ENCODE measurements at regions not wholly inside any gene's neighbourhood (a gene's known extent, or its start where the extent isn't known, plus 50 kb on each side); places are given as distances from the start of the nearest gene placed in this dataset.
"Not testable (repeated sequence)": the region's sequence is repeated elsewhere in the genome, so short reads cannot be mapped to it uniquely, and the experiment has no call there.

DNA sequence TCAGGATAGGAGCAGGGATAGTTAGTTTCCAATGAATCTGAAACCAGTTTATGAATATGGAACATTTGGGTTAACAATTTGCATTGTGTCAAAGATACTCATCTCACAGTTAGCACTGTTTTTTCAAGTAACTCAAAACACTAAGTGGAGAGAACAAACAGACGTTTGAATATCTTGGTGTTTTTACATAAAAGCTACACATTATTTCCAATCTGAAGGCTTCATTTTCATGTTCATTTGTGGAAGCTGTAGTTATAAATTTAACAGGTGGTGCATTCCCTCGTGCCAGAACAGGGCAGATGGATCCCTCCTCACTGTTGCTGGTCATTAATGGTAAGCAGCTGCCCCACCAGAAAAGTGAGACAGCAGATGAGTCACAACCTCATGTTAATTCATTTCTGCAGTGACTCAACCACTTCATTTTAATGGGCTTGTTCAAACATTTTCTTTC, 286.9 kb downstream of the TMX3 start:
- DNase-seq = no peak

DNA sequence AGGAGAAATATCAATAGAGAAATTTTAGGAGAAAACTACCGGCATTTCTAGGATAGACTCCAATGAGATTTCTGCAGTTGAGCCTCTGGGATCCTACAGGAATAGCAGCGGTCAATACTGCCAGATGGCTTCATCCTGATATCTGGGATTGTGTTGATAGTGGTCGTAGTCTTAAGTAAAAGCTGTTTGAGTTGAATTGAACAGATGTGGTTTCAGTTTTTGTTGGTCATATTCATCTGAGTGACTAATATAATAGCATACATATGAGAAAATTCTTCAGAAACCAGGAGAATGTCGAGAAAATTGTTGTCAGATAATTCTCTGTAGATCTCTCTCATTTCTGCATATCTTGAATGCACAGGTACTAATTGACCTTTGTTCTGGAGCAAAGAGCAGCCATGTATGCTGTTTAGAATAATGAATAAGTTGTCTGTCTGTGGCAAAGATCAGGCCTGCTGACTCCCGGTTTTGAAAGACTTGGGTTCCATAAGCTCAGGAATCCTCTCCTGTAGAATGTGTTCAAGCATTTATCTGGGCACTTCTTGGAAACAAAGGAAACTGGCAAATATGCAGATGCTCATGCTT, 288.1 kb downstream of the TMX3 start:
- DNase-seq = no peak

- no peak for DNase-seq
Observed at GRCh38 chr18:68418881-68419280, 296.0 kb downstream of the TMX3 start.

- DNase-seq = no peak
Observed at GRCh38 chr18:68418226-68418868, 296.6 kb downstream of the TMX3 start.

GRCh38 chr18:68417826-68418225, 297.1 kb downstream of the TMX3 start:
- DNase-seq = no peak

GRCh38 chr18:68417166-68417799, 297.6 kb downstream of the TMX3 start:
- no peak for DNase-seq

DNA sequence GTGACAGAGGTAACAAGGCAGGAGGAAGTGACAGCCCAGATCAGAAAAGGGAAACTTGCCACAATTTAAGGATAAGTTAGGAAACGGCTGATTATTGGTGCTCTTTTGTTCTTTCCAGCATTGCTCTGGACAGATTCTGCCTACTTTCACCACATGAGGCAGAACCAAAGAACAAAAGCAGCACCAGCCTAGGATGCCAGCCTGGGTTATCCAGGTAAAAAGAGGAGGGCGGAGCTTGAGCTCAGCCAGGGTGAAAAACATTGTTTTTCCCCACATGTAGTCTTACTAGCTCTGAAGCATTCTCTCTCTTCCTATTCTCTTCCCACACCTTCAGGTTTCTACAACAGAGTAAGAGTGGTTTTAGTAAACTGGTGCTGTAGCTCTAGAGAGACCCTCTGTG, 300.5 kb downstream of the TMX3 start:
- DNase-seq = no peak

DNA sequence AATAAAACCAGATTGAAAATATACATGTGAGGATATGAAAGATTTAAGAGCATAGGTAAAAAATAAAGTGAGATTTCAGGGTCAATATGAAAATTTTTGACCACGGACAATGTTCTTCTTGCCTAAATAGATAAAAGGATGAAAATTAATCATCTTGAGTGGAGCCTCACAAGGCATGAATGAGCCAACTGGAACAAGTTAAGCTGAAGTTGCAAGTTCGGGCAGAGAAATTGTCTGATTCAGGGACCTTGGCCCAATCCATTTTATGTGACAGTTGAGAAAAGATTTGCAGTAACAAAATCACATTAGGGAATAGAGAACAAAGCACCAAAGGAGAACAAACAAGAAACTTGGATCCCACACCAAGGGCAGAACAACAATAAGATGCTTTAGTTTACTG, 305.3 kb downstream of the TMX3 start:
- no peak for DNase-seq

- no peak for DNase-seq
Observed at GRCh38 chr18:68406761-68407160, 308.1 kb downstream of the TMX3 start.

DNA sequence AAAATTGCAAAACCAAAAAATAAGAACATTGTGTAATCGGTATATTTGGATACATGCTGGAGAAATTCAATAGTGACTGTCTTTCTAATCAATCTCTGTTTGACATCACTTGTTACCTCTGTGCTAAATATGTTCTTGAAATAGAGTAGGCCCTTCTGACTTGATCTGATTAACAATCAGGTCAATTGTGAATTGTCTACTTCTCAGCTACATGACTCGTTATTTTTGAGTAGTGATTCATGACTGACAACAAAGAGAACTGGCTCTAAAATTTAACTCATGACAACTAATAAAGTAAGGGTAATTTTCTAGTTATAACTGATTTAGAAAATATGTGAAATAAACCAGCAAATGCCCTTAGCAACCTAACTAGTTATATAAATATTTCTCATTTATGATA, 312.1 kb downstream of the TMX3 start:
- no peak for DNase-seq

DNA sequence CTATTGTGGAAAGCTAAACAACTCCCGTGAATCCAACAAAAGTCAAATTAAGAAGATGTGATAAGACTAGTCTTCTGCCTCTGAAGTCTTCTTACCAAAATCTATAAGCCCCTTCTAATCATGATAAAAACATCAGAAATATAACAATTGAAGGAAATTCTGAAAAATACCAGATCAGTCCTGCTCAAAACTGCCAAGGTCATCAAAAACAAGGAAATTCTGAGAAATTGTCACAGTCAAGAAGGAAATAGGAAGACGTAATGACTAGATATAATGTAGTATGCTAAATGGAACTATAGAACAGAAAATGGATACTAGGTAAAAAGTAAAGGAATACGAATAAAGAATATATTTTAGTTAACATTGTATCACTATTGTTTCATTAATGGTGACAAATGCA, 314.0 kb downstream of the TMX3 start:
- no peak for DNase-seq

- DNase-seq = no peak
Observed at GRCh38 chr18:68399721-68400120, 315.2 kb downstream of the TMX3 start.

DNA sequence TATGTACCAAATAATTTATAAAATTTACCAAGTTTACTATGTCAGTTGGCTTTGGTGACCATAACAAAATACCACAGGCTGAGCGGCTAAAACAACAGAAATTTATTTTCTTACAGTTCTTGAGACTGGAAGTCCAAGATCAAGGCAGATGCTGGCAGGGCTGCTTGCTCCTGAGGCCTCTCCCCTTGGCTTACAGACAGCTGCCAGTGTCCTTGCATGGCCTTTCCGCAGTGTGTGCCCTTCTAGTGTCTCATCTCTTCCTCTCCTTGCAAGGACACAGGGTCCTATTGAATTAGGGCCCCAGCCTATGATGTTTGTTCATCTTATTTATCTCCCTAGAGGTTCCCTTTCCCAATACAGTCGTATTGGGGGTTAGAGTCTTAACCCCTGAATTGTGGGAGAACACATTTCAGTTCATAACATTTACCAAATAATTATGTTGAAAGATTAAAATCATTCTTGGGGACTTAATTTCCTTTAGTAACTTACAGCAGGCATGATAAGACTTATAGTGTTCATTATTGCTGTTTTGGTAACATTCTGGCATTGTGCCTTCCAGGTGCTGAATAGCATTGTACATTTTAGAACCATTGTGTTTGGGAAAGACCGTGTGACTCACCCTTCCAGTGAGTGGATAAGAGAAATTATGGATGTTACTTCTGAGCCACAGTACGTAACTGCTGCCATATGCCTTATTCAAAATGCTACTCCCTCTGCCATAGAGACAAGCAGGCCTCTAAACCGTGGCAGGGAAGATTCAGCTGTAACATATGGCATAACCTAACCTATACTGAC, 317.5 kb downstream of the TMX3 start:
- DNase-seq = no peak

- no peak for DNase-seq
Observed at GRCh38 chr18:68394705-68395104, 320.2 kb downstream of the TMX3 start.

DNA sequence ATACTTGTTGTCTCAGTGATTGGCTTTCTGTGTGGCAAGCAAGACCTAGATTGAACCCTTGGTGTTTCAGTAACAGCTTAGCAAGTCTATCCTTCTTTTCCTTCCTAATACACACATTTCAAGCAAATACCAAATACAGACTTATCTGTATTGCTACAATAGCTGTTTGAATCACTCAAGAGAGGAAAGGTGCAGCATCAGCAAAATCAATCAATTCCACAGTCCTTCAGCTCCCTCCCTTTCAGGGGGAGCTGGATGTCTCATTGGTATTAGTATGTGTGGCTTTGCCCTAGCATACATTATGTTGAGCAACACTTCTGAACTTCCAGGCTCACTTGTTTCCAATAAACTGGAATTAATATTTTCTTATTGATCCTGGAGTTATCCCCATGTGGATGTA, 323.1 kb downstream of the TMX3 start:
- DNase-seq = no peak

- no peak for DNase-seq
Observed at GRCh38 chr18:68387246-68387645, 327.7 kb downstream of the TMX3 start.

- DNase-seq = not testable (repeated sequence)
Observed at GRCh38 chr18:68383979-68384378, 330.9 kb downstream of the TMX3 start.

- DNase-seq = no peak
Observed at GRCh38 chr18:68376926-68377325, 338.0 kb downstream of the TMX3 start.

DNA sequence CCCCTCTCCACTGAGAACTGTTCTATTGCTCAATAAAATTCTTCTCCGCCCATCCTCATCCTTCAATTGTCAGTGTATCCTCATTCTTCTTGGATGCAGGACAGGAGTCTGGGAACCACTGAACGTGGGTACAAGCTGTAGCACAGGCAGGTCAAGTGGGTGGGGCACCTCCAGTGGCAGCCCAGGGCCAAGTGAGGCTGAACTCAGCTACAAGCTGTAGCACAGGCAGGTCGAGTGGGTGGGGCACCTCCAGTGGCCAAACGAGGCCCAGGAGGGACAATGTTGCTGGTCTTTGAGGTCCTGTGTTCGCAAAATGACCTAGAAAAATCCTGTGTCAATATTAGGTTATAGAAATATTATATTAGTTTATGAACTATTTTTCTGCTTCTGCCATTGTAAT, 352.0 kb downstream of the TMX3 start:
- DNase-seq = no peak

GRCh38 chr18:68355637-68356036, 359.3 kb downstream of the TMX3 start:
- DNase-seq = no peak

DNA sequence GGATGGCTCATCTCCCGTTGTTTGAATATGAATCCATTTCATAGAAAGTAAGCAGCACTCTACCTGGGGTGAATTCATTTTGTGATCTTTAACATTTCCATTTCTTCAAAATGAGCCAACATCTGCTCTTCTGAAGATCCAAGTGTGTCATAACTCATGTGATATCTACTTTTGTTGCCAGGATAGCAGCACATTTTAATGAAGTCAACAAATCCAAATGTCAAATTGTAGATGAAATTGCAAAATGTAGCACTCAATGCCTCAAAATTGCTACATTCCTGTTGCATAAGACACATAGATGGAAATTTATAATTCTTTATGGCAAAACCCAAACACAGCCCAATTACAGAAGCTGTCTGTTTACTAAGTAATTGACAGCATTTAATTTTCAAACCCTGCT, 360.7 kb downstream of the TMX3 start:
- no peak for DNase-seq

DNA sequence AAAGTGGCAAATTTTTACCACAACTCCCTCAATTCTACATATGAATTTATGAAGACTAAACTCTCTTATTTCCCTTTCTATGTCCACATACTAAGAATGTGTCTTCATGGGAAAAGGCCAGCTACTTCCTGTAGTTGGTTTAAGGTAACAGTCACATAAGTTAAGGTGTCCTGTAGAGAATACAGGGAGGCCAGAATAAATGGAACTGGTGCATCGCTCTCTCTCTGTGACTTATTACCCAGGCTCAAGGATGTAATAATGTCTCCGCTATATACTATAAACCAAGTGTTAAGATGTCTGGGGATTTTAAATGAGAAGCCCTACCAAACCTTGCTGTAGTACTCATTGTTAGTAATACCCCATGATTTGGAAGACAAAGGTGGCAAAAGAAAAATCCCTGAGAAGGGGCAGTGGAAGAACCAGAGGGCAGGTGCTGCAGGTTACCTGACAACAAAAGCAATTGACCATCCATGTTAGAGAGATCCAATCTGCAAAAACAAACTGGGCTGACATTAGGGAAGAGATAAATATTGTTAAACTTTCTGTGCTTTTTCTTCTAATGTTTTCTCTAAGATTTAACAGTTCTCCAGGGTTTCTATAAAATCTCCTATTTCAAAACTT, 372.8 kb downstream of the TMX3 start:
- DNase-seq = no peak

DNA sequence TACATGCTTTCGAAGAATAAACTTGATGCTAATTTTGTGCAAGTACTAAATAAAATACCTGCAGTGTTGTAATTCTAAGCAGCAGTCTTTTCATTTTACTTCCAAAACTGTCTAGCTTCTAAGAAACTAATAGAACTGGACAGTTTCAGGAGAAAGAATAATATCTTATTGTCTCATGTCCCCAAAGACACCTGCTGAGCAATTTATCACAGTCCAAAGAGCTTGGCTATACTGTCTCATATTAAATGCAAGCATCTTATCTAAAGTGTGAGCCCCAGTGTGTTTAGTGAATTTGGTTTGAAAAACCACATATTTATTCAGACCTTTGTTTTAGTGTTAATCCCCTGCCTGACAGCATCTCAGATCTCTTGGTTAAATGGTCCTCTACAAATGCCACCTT, 374.3 kb downstream of the TMX3 start:
- no peak for DNase-seq

Measured in CD4-positive, alpha-beta T cell treated with Interleukin-1 beta for 1 hour (primary cell).